Dendritic cell treated with granulocyte-macrophage colony-stimulating factor and Interleukin-4, amounts not matched to agents 40 ng/mL and 50 ng/mL, for 4 days (primary cell): ENCODE measurements at regions not wholly inside any gene's neighbourhood (a gene's known extent, or its start where the extent isn't known, plus 50 kb on each side); places are given as distances from the start of the nearest gene placed in this dataset.

Experiments used
- H3K27ac Mint-ChIP-seq: one replicate; pipeline ENCODE4 v1.8.0; 2022; ENCODE audit warnings: mild to moderate bottlenecking, mixed read lengths
- H3K27me3 Mint-ChIP-seq: one replicate; pipeline ENCODE4 v1.8.0; 2022; ENCODE audit warnings: mild to moderate bottlenecking, mixed read lengths
- H3K36me3 Mint-ChIP-seq: one replicate; pipeline ENCODE4 v1.8.0; 2022; ENCODE audit warnings: low read depth, mixed read lengths
- H3K4me1 Mint-ChIP-seq: one replicate; pipeline ENCODE4 v1.8.0; 2022; ENCODE audit warnings: low read depth, mixed read lengths
- H3K4me3 Mint-ChIP-seq: one replicate; pipeline ENCODE4 v1.8.0; 2022; ENCODE audit warnings: mild to moderate bottlenecking, moderate library complexity, mixed read lengths
- H3K9me3 Mint-ChIP-seq: one replicate; pipeline ENCODE4 v1.8.0; 2022; ENCODE audit warnings: mixed read lengths
- intact Hi-C: fragments of 100-400 bp; cut with micrococcal nuclease; formaldehyde crosslinking; loops from one replicate; pipeline ENCODE4 v1.15.0; 2022

DNA sequence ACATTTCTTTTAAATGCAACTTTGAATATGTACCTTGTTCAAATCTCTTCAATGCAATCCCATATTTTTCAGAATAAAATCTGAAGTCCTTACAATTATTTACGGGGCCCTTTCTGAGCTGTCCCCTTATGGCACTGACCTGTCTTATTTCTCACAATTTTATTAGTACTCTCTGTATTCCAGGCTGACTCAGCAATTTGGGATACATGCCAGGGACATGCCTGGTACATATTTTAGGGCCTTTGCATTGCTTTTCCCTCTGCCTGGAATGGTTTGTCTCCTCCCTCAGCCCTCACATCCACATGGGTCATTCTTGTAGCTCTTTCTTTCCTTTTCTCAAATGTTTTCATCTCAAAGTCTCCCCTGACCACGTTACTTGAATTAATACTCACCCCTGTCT, 172.2 kb upstream of the TECRL start:
- Mint-ChIP-seq H3K27me3 (no peaks in the 10 kb centered on the region), H3K4me3 (no peak overlapping the region), H3K4me1 (no peaks in the 10 kb centered on the region), H3K36me3 (no peaks in the 10 kb centered on the region), H3K9me3 (no peaks in the 10 kb centered on the region), H3K27ac (no peak overlapping the region)
- intact Hi-C loops = no loop called here

DNA sequence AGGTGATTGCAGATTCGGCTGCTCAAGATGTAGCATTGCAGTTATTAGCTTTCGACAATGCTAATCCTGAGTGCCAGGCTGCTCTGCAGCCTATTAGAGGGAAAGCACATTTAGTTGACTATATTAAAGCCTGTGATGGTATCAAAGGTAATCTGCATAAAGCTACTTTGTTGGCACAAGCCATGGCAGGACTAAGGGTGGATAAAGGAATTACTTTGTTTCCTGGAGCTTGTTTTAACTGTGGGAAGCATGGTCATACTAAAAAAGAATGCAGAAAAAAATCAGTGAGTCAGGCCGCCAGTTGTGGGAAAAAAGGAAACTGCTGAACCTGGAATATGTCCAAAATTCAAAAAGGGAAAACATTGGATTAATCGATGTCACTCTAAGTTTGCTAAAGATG, 154.9 kb upstream of the TECRL start:
- intact Hi-C loops = no loop called here
- Mint-ChIP-seq H3K4me1 (no peaks in the 10 kb centered on the region), H3K4me3 (no peak overlapping the region), H3K27me3 (no peaks in the 10 kb centered on the region), H3K9me3 (no peaks in the 10 kb centered on the region), H3K27ac (no peak overlapping the region), H3K36me3 (no peaks in the 10 kb centered on the region)

DNA sequence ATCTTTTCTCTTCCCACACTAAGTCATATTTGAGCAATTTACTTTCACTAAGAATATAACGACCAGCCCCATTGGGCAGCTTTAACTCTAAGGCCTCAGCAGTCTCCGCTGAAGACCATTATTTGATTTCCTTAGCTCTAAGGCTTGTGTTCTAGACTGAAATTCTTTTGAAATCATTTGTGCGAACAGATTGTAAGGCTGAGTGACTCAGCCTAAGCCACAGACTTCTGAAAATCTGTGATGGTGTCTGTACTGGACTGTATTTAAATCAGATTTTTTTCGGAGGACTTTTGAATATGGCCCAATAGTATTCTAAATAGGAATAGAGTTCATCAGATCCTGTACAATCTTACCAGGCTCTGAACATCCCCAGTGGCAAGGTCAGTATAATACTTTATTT, 150.3 kb upstream of the TECRL start:
- Mint-ChIP-seq H3K27me3 (no peaks in the 10 kb centered on the region), H3K36me3 (no peaks in the 10 kb centered on the region), H3K27ac (no peak overlapping the region), H3K4me3 (no peak overlapping the region), H3K9me3 (no peaks in the 10 kb centered on the region), H3K4me1 (no peaks in the 10 kb centered on the region)
- intact Hi-C loops = no loop called here

DNA sequence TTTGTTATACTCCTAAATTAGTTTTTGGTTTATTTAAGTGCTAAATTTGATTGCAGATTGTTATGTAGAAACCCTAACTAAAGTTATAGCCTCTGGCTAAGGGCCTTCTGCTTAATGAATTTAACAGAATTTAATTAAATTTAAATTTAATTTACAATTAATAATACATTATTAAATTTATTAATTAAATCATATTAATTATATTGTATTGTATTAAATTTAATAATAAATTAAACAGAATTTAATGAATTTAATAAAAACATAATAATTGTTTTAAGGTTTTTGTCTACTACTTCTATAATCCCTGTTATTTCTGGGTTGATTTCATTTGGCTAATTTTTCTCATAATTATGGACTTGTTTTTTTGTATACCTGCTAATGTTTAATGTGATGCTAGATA, 141.9 kb upstream of the TECRL start:
- Mint-ChIP-seq H3K27me3 (no peaks in the 10 kb centered on the region), H3K27ac (no peak overlapping the region), H3K4me1 (no peaks in the 10 kb centered on the region), H3K36me3 (no peaks in the 10 kb centered on the region), H3K4me3 (no peak overlapping the region), H3K9me3 (no peaks in the 10 kb centered on the region)
- intact Hi-C loops = no loop called here

DNA sequence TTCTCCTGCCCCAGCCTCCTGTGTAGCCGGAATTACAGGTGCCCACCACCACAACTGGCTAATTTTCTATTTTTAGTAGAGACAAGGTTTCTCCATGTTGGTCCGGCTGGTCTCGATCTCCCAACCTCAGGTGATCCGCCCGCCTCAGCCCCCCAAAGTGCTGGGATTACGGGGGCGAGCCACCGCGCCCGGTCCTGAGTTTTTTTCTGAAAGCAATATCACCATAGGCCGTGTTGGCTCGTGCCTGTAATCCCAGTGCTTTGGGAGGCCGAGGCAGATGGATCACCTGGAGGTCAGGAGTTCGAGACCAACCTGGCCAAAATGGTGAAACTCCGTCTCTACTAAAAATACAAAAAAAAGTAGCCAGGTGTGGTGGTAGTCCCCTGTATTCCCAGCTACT, 136.3 kb upstream of the TECRL start:
- Mint-ChIP-seq H3K9me3 (no peaks in the 10 kb centered on the region), H3K27me3 (no peaks in the 10 kb centered on the region), H3K27ac (no peak overlapping the region), H3K4me1 (no peaks in the 10 kb centered on the region), H3K4me3 (no peak overlapping the region), H3K36me3 (no peaks in the 10 kb centered on the region)
- intact Hi-C loops = no loop called here

DNA sequence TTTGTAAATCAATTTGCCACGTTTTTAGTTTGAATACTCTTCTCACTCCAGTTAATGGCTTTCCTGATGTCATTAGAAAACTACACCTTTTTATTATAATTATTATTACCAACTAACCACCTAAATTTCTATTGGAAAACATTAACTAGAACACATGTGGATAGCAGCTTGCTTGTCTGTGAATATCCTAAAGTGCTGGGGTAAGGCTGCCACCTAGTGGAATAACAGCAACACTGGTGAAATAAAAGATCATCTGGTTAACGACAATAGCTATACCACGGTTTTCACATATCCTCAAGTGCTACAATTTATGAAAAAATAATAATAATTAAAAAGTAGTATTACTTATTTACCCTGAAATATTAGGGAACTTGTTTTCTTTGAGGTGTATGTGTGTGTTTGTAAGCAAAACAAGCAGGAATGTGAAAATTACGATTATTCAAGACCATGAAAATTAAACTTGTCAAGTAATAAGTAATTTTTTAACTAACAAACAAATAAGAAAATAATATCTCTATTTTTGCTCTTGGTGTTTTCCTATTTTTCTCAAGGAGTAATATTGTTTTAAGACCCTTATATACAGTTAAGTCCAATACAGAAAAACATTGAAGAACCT, 130.1 kb upstream of the TECRL start:
- Mint-ChIP-seq H3K36me3 (no peaks in the 10 kb centered on the region), H3K27me3 (no peaks in the 10 kb centered on the region), H3K9me3 (no peaks in the 10 kb centered on the region), H3K27ac (no peak overlapping the region), H3K4me3 (no peak overlapping the region), H3K4me1 (no peaks in the 10 kb centered on the region)
- intact Hi-C loops = loop anchor here (2.0 kb wide), 1 partner anchor 381 kb away; no protein-coding TSS in a partner anchor

DNA sequence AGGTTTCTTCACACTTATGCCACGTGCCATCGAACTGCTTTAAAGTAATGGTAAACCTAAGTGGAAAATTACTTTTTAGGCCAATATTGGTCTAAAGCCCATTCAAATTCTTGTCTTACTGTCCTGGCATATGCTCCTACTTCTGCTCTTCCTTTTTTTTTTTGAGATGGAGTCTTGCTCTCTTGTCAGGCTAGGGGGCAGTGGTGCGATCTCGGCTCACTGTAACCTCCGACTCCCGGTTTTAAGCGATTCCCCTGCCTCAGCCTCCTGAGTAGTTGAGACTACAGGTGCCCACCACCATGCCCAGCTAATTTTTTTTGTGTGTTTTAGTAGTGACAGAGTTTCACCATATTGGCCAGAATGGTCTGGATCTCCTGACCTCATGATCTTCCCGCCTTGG, 129.0 kb upstream of the TECRL start:
- H3K4me1 Mint-ChIP-seq = no peaks in the 10 kb centered on the region
- no peak overlapping the region for H3K4me3 Mint-ChIP-seq
- no peak overlapping the region for H3K27ac Mint-ChIP-seq
- H3K36me3 Mint-ChIP-seq = no peaks in the 10 kb centered on the region
- no peaks in the 10 kb centered on the region for H3K9me3 Mint-ChIP-seq
- intact Hi-C loops = loop anchor here (2.0 kb wide), 1 partner anchor 379 kb away; no protein-coding TSS in a partner anchor
- H3K27me3 Mint-ChIP-seq = no peaks in the 10 kb centered on the region

DNA sequence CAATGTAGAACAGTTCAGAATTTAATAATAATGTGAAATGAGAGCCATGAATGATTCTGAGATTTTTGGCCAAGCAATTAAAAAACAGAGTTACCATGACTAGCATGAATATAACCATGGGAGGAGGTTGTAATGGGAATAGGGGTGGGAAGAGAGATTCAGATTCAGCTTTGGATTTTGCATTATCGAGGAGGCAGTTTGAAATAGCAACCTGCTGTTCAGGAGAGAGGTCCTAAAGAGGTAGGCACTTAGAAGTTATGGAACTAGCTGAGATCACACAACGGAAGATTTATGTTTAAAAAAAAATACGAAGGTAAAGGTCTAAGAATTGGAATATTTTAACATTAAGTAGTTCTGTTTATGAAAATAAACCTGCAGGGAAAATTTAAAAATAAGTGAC, 124.4 kb upstream of the TECRL start:
- H3K36me3 Mint-ChIP-seq = no peaks in the 10 kb centered on the region
- no peak overlapping the region for H3K4me3 Mint-ChIP-seq
- H3K9me3 Mint-ChIP-seq = no peaks in the 10 kb centered on the region
- H3K27me3 Mint-ChIP-seq = no peaks in the 10 kb centered on the region
- H3K4me1 Mint-ChIP-seq = no peaks in the 10 kb centered on the region
- no peak overlapping the region for H3K27ac Mint-ChIP-seq
- intact Hi-C loops = no loop called here

DNA sequence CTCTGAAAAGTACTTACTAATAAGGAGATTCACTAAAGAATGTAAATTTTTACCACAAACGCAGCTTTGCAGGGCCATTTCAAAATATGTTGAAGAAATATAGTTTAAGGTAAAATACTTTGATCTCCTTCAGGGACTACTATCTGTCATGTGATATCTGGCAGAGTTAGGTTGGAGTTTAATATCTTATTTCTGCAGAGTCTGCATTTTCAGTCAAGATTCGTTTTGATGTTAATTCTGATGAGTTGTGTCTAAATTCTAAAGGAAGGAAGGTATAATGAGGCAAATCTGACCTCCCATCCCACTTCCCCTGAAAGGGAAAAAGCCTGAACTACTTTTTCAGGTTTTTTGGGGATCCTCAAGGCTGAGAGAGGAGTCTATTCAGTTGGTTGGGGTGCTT, 123.9 kb upstream of the TECRL start:
- intact Hi-C loops = no loop called here
- Mint-ChIP-seq H3K27ac (no peak overlapping the region), H3K4me1 (no peaks in the 10 kb centered on the region), H3K27me3 (no peaks in the 10 kb centered on the region), H3K36me3 (no peaks in the 10 kb centered on the region), H3K4me3 (no peak overlapping the region), H3K9me3 (no peaks in the 10 kb centered on the region)

DNA sequence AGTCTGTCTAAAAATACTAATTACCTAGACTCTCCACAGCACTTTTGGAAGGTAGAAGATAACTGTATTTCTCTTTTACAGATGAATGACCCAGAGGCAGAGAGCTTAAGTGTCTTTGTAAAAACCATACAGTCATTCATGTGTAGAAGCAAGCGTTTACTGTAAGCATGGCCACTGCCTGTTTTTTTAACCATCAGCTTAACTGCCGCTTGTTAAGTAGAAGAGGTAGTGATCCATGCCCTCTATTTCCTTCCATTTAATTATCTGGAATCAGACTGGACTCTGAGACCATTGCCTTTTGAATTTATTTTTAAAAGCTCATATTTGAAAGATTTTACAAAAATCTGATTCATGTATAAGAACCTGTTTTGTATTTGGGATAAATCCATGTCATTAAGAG, 111.2 kb upstream of the TECRL start:
- intact Hi-C loops = no loop called here
- no peaks in the 10 kb centered on the region for H3K36me3 Mint-ChIP-seq
- H3K4me3 Mint-ChIP-seq = no peak overlapping the region
- H3K27ac Mint-ChIP-seq = no peak overlapping the region
- H3K9me3 Mint-ChIP-seq = no peaks in the 10 kb centered on the region
- H3K4me1 Mint-ChIP-seq = no peaks in the 10 kb centered on the region
- no peaks in the 10 kb centered on the region for H3K27me3 Mint-ChIP-seq

DNA sequence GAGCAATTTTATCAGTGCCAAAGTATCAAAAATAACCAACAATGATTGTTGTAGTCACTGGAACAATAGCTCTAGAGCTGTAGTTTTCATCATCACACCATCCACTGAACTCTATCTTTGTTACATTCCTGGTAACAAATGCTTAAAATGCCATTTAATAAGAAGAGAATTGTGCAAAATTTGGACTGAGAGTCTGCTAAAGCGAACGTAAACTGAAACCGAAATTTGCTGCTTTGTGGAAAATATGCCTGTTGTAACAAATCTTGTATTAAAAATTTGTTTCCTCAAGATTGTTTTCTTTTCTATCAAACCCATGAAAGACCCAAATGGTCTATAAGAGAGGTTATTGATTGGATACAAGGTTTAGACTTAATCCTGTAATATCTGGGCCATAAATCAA, 109.3 kb upstream of the TECRL start:
- Mint-ChIP-seq H3K4me1 (no peaks in the 10 kb centered on the region), H3K4me3 (no peak overlapping the region)
- intact Hi-C loops = no loop called here

DNA sequence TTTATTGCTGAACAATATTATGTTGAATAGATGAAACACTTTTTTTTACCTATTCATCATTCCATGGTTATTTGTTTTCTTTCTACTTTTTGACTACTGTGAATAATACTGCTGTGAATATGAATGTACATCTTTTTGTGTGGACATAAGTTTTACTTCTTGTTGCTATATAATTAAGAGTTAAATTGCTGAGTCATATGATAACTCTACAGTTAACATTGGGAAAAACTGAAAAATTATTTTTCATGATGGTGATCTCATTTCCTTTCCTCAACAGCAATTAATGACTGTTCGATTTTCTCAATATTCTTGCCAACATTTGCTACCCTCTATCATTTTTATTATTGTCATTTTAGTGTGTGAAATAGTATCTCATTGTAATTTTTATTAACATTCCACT, 106.9 kb upstream of the TECRL start:
- Mint-ChIP-seq H3K4me1 (no peaks in the 10 kb centered on the region), H3K27ac (no peak overlapping the region), H3K4me3 (no peak overlapping the region), H3K9me3 (no peaks in the 10 kb centered on the region), H3K27me3 (no peaks in the 10 kb centered on the region), H3K36me3 (no peaks in the 10 kb centered on the region)
- intact Hi-C loops = no loop called here

More for the DNA sequence above, 109.3 kb upstream of the TECRL start:
- no peaks in the 10 kb centered on the region for H3K36me3 Mint-ChIP-seq
- no peak overlapping the region for H3K27ac Mint-ChIP-seq
- H3K27me3 Mint-ChIP-seq = no peaks in the 10 kb centered on the region
- no peaks in the 10 kb centered on the region for H3K9me3 Mint-ChIP-seq

DNA sequence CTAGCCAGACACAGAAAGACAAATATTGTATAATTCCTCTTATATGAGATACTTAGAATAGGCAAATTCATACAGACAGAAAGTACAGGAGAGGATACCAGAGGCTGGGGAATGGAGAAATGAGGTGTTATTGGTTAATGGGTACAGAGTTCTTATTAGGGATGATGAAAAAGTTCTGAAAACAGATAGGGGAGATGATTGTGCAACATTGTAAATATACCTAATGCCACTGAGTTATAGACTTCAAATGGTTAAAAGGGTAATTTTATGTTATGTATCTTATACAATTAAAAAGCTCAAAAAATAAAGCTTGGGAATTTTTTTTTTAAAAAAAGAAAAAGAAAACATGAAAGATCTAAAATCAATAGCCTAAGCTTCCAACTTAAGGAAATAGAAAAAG, 98.8 kb upstream of the TECRL start:
- no peak overlapping the region for H3K27ac Mint-ChIP-seq
- H3K4me1 Mint-ChIP-seq = no peaks in the 10 kb centered on the region
- no peak overlapping the region for H3K4me3 Mint-ChIP-seq
- no peaks in the 10 kb centered on the region for H3K36me3 Mint-ChIP-seq
- intact Hi-C loops = no loop called here
- H3K9me3 Mint-ChIP-seq = no peaks in the 10 kb centered on the region
- no peaks in the 10 kb centered on the region for H3K27me3 Mint-ChIP-seq

DNA sequence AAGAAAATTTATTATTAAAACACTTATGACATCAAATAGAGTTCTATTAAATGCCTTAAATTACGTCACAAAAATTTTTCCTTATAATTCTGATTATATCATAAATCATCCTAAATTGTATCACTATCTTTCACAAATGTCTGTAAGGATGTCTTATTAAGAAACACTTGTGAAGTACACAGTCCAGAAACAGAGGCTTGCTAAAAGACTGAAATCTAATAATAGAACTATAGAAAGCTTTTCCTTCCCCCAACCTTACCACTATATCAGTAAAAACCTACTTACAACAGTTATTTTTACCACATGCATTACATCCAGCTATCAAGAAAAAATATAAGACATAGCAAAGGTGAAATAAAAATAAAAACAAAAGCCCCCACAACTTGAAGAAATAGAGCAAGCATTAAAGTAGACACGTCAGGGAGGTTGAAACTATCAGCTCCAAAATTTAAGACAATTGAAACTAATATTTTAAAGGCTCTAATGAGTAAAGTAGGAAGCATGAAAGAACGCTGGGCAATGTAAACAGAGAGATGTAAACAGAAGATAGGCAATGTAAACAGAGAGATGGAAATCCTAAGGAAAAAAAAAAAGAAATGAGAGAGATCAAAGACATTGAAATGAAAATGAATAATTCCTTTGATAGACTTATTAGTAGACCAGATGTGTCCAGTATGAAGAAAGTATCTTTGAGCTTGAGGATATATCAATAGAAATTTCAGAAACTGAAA, 94.9 kb upstream of the TECRL start:
- intact Hi-C loops = no loop called here
- H3K9me3 Mint-ChIP-seq = no peaks in the 10 kb centered on the region
- no peaks in the 10 kb centered on the region for H3K36me3 Mint-ChIP-seq
- H3K27me3 Mint-ChIP-seq = no peaks in the 10 kb centered on the region
- no peak overlapping the region for H3K4me3 Mint-ChIP-seq
- no peaks in the 10 kb centered on the region for H3K4me1 Mint-ChIP-seq
- H3K27ac Mint-ChIP-seq = no peak overlapping the region

DNA sequence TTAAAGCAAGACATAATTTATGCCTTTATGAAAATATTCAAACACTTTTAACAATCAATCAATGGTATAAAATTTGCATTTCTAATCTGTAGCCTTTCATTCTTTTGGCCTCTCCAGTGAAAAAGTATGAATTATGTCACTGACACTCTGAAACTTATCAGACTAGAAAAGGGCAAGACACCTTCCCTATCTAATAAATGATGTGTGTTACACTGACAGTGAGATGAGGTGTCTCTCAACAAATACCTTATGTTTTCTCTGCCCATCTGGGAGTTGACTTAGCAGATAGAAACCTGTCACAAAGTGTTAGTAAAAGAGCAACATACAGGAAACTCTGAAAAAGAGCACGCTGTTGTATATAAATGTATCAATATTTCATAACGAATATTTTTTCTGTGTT, 94.2 kb upstream of the TECRL start:
- H3K4me3 Mint-ChIP-seq = no peak overlapping the region
- no peak overlapping the region for H3K27ac Mint-ChIP-seq
- no peaks in the 10 kb centered on the region for H3K4me1 Mint-ChIP-seq
- no peaks in the 10 kb centered on the region for H3K36me3 Mint-ChIP-seq
- intact Hi-C loops = no loop called here
- no peaks in the 10 kb centered on the region for H3K27me3 Mint-ChIP-seq
- H3K9me3 Mint-ChIP-seq = no peaks in the 10 kb centered on the region
